GM12891 (cell line): ENCODE measurements at regions not wholly inside any gene's neighbourhood (a gene's known extent, or its start where the extent isn't known, plus 50 kb on each side); places are given as distances from the start of the nearest gene placed in this dataset.

ENCODE experiments used
- POLR2A ChIP-seq: IDR thresholded peaks from 2 replicates; pipeline ENCODE4 v1.6.1; 2011; ENCODE audit warnings: low read depth, low read length, control low read depth
- POLR2AphosphoS5 ChIP-seq: IDR thresholded peaks from 2 replicates; pipeline ENCODE4 v1.6.1; 2011; ENCODE audit warnings: low read depth, low read length, control low read depth
- POU2F2 ChIP-seq: IDR thresholded peaks from 2 replicates; pipeline ENCODE4 v1.6.1; 2011; ENCODE audit warnings: low read depth, mild to moderate bottlenecking, control low read depth, low read length, moderate library complexity
- TAF1 ChIP-seq: IDR thresholded peaks from 2 replicates; pipeline ENCODE4 v1.6.1; 2011; ENCODE audit warnings: low read depth, low read length, control low read depth

DNA sequence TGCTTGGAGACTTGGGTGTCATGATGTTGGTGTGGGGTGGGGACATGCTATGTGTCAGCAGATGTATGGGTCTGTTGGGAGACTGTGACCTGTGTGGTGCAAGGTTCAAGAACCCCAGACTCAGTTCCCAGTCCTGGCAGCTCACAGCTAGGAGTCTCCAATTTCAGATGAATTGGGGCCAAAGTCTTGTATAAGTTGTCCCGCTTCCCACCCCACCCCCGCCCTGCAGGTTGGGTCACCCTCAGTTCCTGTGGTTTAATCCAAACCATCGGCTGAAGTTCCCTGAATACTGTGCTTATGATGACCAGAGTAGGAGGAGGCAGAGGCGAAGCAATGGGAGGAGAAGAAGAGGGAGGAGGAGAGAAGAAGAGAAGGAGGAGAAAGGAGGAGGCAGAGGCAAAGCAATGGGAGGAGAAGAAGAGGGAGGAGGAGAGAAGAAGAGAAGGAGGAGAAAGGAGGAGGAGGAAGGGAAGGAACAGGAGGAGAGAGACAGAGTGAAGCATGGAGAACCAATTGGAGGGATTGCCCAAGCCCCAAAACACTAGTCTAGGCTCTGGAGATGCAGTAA is 112.6 kb downstream of the EFNB1 start:
- TF ChIP-seq TAF1 (no peak), POLR2AphosphoS5 (no peak), POLR2A (no peak), POU2F2 (no peak)
